ENCODE measurements at regions not wholly inside any gene's neighbourhood (a gene's known extent, or its start where the extent isn't known, plus 50 kb on each side); places are given as distances from the start of the nearest gene placed in this dataset.

DNA sequence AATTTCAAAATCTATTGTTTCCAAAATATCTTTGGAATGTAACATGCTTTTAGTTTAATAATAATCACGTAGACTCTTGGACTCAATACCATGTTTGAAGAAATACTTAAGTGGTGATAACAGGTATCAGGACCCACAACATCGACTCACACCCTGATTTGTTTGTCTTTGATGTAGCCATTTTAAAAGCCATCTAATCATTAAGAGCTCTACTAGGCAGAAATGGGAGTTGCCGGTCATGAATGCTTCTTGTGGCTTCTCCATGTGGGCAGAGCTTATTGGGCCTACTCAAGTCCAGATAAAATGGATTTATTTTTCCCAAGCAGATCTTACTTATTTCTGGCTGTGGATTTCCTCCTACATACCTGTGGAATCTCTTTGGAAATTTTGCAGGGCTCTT is 261.6 kb upstream of the NR2F2 start:
- TF ChIP-seq POLR2AphosphoS5 (IDR thresholded peaks at IDR 0.05) (no peak), POLR2A (IDR thresholded peaks at IDR 0.05) (no peak)
- TF ChIP-seq, protein P1, sequence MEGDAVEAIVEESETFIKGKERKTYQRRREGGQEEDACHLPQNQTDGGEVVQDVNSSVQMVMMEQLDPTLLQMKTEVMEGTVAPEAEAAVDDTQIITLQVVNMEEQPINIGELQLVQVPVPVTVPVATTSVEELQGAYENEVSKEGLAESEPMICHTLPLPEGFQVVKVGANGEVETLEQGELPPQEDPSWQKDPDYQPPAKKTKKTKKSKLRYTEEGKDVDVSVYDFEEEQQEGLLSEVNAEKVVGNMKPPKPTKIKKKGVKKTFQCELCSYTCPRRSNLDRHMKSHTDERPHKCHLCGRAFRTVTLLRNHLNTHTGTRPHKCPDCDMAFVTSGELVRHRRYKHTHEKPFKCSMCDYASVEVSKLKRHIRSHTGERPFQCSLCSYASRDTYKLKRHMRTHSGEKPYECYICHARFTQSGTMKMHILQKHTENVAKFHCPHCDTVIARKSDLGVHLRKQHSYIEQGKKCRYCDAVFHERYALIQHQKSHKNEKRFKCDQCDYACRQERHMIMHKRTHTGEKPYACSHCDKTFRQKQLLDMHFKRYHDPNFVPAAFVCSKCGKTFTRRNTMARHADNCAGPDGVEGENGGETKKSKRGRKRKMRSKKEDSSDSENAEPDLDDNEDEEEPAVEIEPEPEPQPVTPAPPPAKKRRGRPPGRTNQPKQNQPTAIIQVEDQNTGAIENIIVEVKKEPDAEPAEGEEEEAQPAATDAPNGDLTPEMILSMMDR (IDR thresholded peaks at IDR 0.05), result no peak
